ENCODE measurements at regions not wholly inside any gene's neighbourhood (a gene's known extent, or its start where the extent isn't known, plus 50 kb on each side); places are given as distances from the start of the nearest gene placed in this dataset.
"Not testable (repeated sequence)": the region's sequence is repeated elsewhere in the genome, so short reads cannot be mapped to it uniquely, and the experiment has no call there.

DNA sequence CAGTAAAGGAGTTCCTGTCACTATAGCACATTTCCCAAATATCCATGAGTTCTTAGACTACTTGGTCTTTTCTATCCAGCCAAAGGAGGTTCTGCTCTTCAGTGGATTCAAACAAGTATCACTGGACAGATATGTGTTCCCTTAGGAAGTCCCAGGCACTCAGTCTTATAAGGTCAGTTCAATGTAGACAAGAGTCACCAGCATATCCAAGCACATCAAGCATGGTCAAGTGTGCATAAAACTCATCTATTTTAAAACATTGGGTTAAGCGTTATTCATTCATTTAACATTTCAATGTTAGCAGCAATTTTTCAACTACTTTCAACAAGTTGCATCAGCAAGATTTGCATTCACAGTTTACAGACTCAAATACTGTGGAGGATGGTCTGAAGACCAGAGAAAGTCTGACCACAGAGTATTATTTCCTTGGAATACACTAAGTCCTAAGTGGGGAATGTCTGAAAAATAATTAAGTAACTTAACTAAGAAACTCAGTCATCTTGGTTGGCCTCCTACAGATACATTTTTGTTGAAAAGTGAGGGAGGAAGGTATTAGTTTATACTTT is 630.5 kb upstream of the IGFBP7 start:
- H3K9ac ChIP-seq (ENCODE audit: low read depth, low read length): no peak overlapping the region
- no peaks in the 10 kb centered on the region for H3K4me1 ChIP-seq (ENCODE audit: insufficient read depth, low read length)
- H3K27ac ChIP-seq (ENCODE audit: low read length): no peak overlapping the region
- H3K4me3 ChIP-seq (ENCODE audit: low read length): no peak overlapping the region
- H3K9me3 ChIP-seq (ENCODE audit: insufficient read depth, low read depth, low read length): peaks cover under 1% of the 10 kb centered on the region; the same call in 1 of the 2 replicates
- H3K27me3 ChIP-seq (ENCODE audit: insufficient read depth, low read length): no peaks in the 10 kb centered on the region
- no peaks in the 10 kb centered on the region for H3K36me3 ChIP-seq (ENCODE audit: insufficient read depth, low read depth, low read length)

DNA sequence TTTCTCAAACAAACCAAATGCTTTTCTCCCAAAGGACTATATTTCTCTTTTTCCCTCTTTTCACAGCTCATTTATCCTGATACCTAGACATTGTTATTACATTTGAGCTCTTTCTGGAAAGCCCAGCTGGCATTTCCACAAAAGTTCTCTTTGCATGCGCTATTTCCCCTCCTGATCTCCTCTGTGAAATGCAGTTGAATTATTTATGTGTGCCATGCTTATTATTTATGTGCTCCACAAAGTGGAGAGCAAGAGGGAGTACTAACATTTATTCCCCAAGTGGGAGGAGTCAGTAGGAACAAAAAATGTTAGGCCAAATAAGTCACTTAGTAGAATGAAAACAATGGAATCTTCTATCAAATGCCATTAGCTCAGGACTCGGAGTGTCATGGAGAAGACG is 626.6 kb upstream of the IGFBP7 start:
- Histone ChIP-seq H3K4me3 (ENCODE audit: low read length) (no peak overlapping the region), H3K27ac (ENCODE audit: low read length) (no peak overlapping the region), H3K36me3 (ENCODE audit: insufficient read depth, low read depth, low read length) (no peaks in the 10 kb centered on the region), H3K9me3 (ENCODE audit: insufficient read depth, low read depth, low read length) (no peaks in the 10 kb centered on the region), H3K9ac (ENCODE audit: low read depth, low read length) (no peak overlapping the region), H3K27me3 (ENCODE audit: insufficient read depth, low read length) (no peaks in the 10 kb centered on the region), H3K4me1 (ENCODE audit: insufficient read depth, low read length) (peaks cover 14% of the 10 kb centered on the region)

DNA sequence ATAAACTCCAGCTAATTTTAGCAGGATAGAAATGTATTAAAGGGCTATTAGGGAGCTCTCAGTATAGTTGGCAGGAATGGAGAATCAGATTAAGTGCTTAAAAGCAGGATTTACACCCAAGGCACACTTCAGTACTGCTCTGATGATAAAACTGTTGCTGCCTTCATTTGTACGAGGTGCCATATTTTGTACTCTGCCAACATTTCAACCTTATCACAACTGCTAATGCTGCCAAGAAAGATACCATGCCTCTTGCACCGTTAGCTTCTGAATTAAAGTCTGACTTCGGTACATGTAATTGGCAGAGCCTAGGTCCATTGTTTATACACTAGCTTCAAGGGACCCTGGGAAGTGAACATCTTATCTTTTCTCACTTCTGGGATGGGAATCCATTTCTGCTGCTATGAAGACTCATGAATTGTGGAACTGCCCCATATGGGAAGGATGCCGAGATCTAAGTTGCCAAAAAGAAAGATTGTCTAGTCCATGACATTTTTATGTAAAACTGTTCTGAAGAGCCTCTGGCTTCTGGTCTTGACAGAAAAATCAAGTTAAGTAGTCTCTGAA is 624.0 kb upstream of the IGFBP7 start:
- Histone ChIP-seq H3K9me3 (ENCODE audit: insufficient read depth, low read depth, low read length) (no peaks in the 10 kb centered on the region), H3K27me3 (ENCODE audit: insufficient read depth, low read length) (no peaks in the 10 kb centered on the region), H3K4me3 (ENCODE audit: low read length) (no peak overlapping the region), H3K36me3 (ENCODE audit: insufficient read depth, low read depth, low read length) (no peaks in the 10 kb centered on the region), H3K4me1 (ENCODE audit: insufficient read depth, low read length) (peaks cover 14% of the 10 kb centered on the region), H3K27ac (ENCODE audit: low read length) (no peak overlapping the region), H3K9ac (ENCODE audit: low read depth, low read length) (no peak overlapping the region)

DNA sequence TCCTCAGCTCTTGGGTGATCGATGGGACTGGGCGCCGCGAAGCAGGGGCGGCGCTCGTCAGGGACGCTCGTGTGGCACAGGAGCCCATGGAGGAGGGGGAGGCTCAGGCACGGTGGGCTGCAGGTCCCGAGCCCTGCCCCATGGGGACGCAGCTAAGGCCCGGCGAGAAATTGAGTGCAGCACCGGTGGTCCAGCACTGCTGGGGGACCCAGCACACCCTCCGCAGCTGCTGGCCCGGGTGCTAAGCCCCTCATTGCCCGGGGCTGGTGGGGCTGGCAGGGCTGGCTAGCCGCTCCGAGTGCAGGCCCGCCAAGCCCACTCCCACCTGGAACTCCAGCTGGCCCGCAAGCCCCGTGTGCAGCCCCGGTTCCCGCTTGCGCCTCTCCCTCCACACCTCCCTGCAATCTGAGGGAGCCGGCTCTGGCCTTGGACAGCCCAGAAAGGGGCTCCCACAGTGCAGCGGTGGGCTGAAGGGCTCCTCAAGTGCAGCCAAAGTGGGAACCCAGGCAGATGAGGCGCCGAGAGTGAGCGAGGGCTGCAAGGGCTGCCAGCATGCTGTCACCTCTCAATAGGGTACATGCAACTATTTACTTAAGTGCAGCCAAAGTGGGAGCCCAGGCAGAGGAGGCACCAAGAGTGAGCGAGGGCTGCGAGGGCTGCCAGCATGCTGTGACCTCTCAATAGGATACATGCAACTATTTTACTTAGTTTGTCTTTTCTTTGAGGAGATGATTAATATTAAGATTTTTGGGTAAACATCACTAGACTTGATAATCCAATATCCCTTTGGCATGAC is 619.8 kb upstream of the IGFBP7 start:
- not testable (repeated sequence) for H3K9me3 ChIP-seq (ENCODE audit: insufficient read depth, low read depth, low read length); H3K27ac ChIP-seq (ENCODE audit: low read length); H3K36me3 ChIP-seq (ENCODE audit: insufficient read depth, low read depth, low read length); H3K9ac ChIP-seq (ENCODE audit: low read depth, low read length); H3K27me3 ChIP-seq (ENCODE audit: insufficient read depth, low read length); H3K4me3 ChIP-seq (ENCODE audit: low read length)
- H3K4me1 ChIP-seq (ENCODE audit: insufficient read depth, low read length): peaks cover 14% of the 10 kb centered on the region

DNA sequence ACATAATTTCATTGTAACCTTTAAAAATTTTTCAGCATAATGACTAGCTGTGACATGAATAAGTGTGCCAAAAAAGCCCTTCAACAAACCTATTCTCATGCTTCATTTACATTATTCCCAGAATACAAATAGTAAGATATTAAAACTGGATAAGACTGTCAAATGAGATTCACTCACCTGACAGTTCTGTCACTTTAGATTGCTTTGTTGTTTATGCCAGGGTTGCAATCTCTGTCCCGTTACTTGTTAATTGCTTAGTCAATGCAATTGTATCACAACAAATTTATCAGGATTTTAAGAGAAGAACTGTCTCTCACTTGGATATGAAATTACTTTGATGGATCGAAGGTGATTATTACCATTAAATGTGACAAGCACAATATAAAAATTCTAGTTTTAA is 616.0 kb upstream of the IGFBP7 start:
- Histone ChIP-seq H3K9ac (ENCODE audit: low read depth, low read length) (no peak overlapping the region), H3K4me3 (ENCODE audit: low read length) (no peak overlapping the region), H3K9me3 (ENCODE audit: insufficient read depth, low read depth, low read length) (no peaks in the 10 kb centered on the region), H3K36me3 (ENCODE audit: insufficient read depth, low read depth, low read length) (no peaks in the 10 kb centered on the region), H3K27ac (ENCODE audit: low read length) (no peak overlapping the region), H3K4me1 (ENCODE audit: insufficient read depth, low read length) (no peaks in the 10 kb centered on the region; the same call in 1 of the 2 replicates), H3K27me3 (ENCODE audit: insufficient read depth, low read length) (no peaks in the 10 kb centered on the region)

DNA sequence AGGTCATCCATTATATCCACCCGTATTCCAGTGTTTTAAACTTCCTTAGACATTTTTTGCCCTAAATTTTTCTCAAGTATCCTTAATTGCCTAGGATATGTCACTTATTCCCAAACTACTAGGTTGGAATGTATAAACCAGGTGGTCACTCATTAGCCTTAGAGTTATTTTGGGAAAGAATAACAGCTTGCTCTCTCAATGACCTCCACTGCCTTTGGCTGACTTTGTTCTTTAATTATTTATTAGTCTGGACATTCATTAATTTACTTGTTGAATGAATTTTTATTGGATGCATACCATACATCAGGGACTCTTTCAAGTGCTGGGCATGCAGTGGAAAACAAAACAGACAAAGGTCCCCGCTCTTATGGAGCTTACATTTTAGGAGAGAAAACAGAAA is 609.3 kb upstream of the IGFBP7 start:
- no peak overlapping the region for H3K4me3 ChIP-seq (ENCODE audit: low read length)
- H3K27me3 ChIP-seq (ENCODE audit: insufficient read depth, low read length): no peaks in the 10 kb centered on the region
- H3K9ac ChIP-seq (ENCODE audit: low read depth, low read length): no peak overlapping the region
- H3K27ac ChIP-seq (ENCODE audit: low read length): no peak overlapping the region
- H3K36me3 ChIP-seq (ENCODE audit: insufficient read depth, low read depth, low read length): no peaks in the 10 kb centered on the region
- H3K9me3 ChIP-seq (ENCODE audit: insufficient read depth, low read depth, low read length): no peaks in the 10 kb centered on the region
- H3K4me1 ChIP-seq (ENCODE audit: insufficient read depth, low read length): no peaks in the 10 kb centered on the region

DNA sequence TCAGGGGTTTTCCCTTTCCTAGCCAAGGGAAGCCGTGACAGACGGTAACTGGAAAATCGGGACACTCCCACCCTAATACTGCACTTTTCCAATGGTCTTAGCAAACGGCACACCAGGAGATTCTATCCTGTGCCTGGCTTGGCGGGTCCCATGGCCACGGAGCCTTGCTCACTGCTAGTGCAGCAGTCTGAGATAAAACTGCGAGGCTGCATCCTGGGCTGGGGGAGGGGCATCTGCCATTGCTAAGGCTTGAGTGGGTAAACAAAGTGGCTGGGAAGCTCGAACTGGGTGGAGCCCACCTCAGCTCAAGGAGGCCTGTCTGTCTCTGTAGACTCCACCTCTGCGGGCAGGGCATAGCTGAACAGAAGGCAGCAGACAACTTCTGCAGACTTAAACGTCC is 604.1 kb upstream of the IGFBP7 start:
- H3K9ac ChIP-seq (ENCODE audit: low read depth, low read length); H3K4me1 ChIP-seq (ENCODE audit: insufficient read depth, low read length); H3K27me3 ChIP-seq (ENCODE audit: insufficient read depth, low read length); H3K9me3 ChIP-seq (ENCODE audit: insufficient read depth, low read depth, low read length); H3K36me3 ChIP-seq (ENCODE audit: insufficient read depth, low read depth, low read length); H3K4me3 ChIP-seq (ENCODE audit: low read length); H3K27ac ChIP-seq (ENCODE audit: low read length): not testable (repeated sequence)

DNA sequence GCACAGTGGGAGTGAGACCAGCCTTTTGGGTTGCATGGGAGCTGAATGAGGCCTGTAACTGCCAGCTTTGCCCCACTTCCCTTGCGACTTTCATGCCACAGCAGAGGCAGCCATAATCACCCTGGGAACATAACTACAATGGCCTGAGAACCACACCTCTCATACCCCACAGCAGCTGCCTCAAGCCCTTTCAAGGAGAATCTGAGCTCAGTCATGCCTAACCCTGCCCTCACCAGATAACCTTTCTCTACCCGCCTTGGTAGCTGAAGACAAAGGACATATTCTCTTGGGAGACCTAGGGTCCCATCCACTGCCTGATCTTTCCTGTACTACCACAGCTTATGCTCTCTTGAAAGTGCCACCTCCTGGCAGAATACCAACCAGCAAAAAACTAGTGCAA is 599.9 kb upstream of the IGFBP7 start:
- no peaks in the 10 kb centered on the region for H3K4me1 ChIP-seq (ENCODE audit: insufficient read depth, low read length)
- no peaks in the 10 kb centered on the region for H3K27me3 ChIP-seq (ENCODE audit: insufficient read depth, low read length)
- no peak overlapping the region for H3K4me3 ChIP-seq (ENCODE audit: low read length)
- no peak overlapping the region for H3K27ac ChIP-seq (ENCODE audit: low read length)
- peaks cover 3% of the 10 kb centered on the region; the same call in 1 of the 2 replicates for H3K9me3 ChIP-seq (ENCODE audit: insufficient read depth, low read depth, low read length)
- H3K36me3 ChIP-seq (ENCODE audit: insufficient read depth, low read depth, low read length): no peaks in the 10 kb centered on the region
- no peak overlapping the region for H3K9ac ChIP-seq (ENCODE audit: low read depth, low read length)

DNA sequence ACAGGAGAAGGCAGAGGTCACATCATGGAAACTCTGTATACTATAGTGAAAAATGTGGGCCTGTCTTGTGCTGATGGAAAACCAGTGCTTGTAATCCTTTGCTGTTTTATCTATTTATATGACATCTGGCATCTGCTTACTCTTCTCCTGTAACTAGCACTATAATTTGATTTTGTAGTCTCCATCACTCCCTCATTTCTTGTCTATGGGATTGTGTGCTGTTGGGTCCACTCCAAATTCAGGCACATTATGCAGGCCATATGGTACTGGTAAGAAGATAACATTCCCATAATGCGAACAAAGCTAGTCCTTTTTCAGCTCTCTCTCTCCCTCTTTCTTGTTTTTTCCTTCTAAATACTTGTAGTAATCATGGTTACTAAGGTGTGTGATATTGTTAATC is 581.2 kb upstream of the IGFBP7 start:
- Histone ChIP-seq H3K27ac (ENCODE audit: low read length) (no peak overlapping the region), H3K4me3 (ENCODE audit: low read length) (no peak overlapping the region), H3K27me3 (ENCODE audit: insufficient read depth, low read length) (no peaks in the 10 kb centered on the region), H3K9ac (ENCODE audit: low read depth, low read length) (no peak overlapping the region), H3K4me1 (ENCODE audit: insufficient read depth, low read length) (peaks cover 11% of the 10 kb centered on the region; the same call in 1 of the 2 replicates), H3K36me3 (ENCODE audit: insufficient read depth, low read depth, low read length) (no peaks in the 10 kb centered on the region), H3K9me3 (ENCODE audit: insufficient read depth, low read depth, low read length) (no peaks in the 10 kb centered on the region; the same call in 1 of the 2 replicates)

DNA sequence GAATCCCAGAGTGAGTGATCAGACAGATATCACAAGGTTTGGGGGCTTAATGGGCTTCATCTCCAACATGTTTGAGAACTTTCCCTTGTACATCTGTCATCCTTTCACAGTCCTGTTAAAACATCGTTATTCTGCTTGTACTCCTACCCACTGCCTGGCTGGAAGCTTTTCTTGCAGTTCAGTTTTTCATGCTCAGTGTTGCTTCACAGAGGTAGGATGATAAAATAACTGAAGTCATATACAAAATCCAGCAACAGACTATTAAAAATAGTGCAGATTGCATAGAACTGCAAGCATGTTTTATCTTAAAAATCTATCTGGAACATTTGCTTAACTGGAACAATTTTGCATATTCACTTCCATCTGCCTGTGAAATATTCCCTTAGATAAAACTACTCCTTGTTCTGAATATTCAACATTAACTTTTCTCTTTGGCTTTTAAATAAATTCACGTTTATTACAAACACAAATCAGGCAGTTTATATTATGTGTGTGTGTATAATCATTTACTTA is 579.6 kb upstream of the IGFBP7 start:
- no peak overlapping the region for H3K4me3 ChIP-seq (ENCODE audit: low read length)
- H3K9me3 ChIP-seq (ENCODE audit: insufficient read depth, low read depth, low read length): no peaks in the 10 kb centered on the region; the same call in 1 of the 2 replicates
- no peak overlapping the region for H3K27ac ChIP-seq (ENCODE audit: low read length)
- no peaks in the 10 kb centered on the region for H3K27me3 ChIP-seq (ENCODE audit: insufficient read depth, low read length)
- no peaks in the 10 kb centered on the region for H3K36me3 ChIP-seq (ENCODE audit: insufficient read depth, low read depth, low read length)
- no peaks in the 10 kb centered on the region; the same call in 1 of the 2 replicates for H3K4me1 ChIP-seq (ENCODE audit: insufficient read depth, low read length)
- no peak overlapping the region for H3K9ac ChIP-seq (ENCODE audit: low read depth, low read length)

DNA sequence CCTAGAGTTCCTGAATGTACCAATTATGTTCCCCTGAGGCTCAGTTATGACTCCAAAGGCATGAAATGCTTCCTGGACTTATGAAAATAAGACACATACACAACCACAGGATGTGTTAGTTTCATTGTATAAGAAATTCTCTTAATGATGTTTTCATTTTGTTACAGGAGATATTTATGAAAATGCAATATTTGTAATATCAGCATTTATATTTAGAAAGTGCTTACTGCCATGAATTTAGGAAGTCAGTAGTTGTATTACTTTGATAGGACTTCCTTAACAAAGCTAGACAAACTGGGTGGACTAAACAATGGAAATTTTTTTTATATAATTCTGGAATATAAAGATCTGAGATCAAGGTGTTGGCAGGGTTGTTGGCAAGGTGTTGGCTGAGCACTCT is 572.1 kb upstream of the IGFBP7 start:
- no peak overlapping the region for H3K4me3 ChIP-seq (ENCODE audit: low read length)
- H3K36me3 ChIP-seq (ENCODE audit: insufficient read depth, low read depth, low read length): no peaks in the 10 kb centered on the region
- H3K9me3 ChIP-seq (ENCODE audit: insufficient read depth, low read depth, low read length): no peaks in the 10 kb centered on the region
- H3K4me1 ChIP-seq (ENCODE audit: insufficient read depth, low read length): no peaks in the 10 kb centered on the region
- no peak overlapping the region for H3K27ac ChIP-seq (ENCODE audit: low read length)
- H3K9ac ChIP-seq (ENCODE audit: low read depth, low read length): no peak overlapping the region
- no peaks in the 10 kb centered on the region for H3K27me3 ChIP-seq (ENCODE audit: insufficient read depth, low read length)

DNA sequence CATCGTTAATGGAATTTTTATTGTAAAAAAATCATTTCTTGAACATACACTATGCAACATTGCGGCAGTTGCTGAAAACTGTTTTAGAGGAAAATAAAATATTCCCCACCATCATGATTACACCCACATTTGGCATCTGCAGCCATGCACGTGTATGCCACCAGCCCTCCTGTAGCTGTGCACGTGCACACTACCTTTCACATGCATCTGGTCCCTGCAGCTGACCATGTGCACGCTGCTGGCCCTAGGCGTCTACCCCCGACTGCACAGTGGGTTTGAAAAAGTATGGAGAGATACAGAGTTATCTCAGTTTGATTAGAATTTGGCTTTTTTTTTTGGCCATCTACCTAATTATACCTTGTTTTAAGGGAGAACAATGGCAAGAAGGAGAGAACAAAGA is 569.8 kb upstream of the IGFBP7 start:
- H3K4me3 ChIP-seq (ENCODE audit: low read length): no peak overlapping the region
- no peak overlapping the region for H3K27ac ChIP-seq (ENCODE audit: low read length)
- H3K36me3 ChIP-seq (ENCODE audit: insufficient read depth, low read depth, low read length): no peaks in the 10 kb centered on the region
- H3K4me1 ChIP-seq (ENCODE audit: insufficient read depth, low read length): no peaks in the 10 kb centered on the region
- H3K9me3 ChIP-seq (ENCODE audit: insufficient read depth, low read depth, low read length): no peaks in the 10 kb centered on the region
- H3K9ac ChIP-seq (ENCODE audit: low read depth, low read length): no peak overlapping the region
- no peaks in the 10 kb centered on the region for H3K27me3 ChIP-seq (ENCODE audit: insufficient read depth, low read length)
